ENCODE measurements at regions not wholly inside any gene's neighbourhood (a gene's known extent, or its start where the extent isn't known, plus 50 kb on each side); places are given as distances from the start of the nearest gene placed in this dataset.

- TF ChIP-seq RARB (CRISPR knock-in tag; IDR thresholded peaks at IDR 0.05) (no peak), ZFP30 (CRISPR knock-in tag; IDR thresholded peaks at IDR 0.05) (no peak), TCF4 (CRISPR knock-in tag; IDR thresholded peaks at IDR 0.05; ENCODE audit: borderline replicate concordance) (no peak)
- TF ChIP-seq, protein P1, sequence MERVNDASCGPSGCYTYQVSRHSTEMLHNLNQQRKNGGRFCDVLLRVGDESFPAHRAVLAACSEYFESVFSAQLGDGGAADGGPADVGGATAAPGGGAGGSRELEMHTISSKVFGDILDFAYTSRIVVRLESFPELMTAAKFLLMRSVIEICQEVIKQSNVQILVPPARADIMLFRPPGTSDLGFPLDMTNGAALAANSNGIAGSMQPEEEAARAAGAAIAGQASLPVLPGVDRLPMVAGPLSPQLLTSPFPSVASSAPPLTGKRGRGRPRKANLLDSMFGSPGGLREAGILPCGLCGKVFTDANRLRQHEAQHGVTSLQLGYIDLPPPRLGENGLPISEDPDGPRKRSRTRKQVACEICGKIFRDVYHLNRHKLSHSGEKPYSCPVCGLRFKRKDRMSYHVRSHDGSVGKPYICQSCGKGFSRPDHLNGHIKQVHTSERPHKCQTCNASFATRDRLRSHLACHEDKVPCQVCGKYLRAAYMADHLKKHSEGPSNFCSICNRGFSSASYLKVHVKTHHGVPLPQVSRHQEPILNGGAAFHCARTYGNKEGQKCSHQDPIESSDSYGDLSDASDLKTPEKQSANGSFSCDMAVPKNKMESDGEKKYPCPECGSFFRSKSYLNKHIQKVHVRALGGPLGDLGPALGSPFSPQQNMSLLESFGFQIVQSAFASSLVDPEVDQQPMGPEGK (CRISPR knock-in tag; IDR thresholded peaks at IDR 0.05; ENCODE audit: borderline replicate concordance), result no peak
Observed at GRCh38 chr6:97923249-97923648, 640.2 kb upstream of the MMS22L start.

Data from SK-N-SH treated with all-trans-retinoic acid at 6 μM for 48 hours (cell line).